HepG2 (cell line): ENCODE measurements at regions not wholly inside any gene's neighbourhood (a gene's known extent, or its start where the extent isn't known, plus 50 kb on each side); places are given as distances from the start of the nearest gene placed in this dataset.

ENCODE experiments used
- ATAC-seq: fragments of 200-7000 bp; cut with Tn5 transposase; 3 replicates; pipeline ENCODE4 v1.9.1; 2020; ENCODE audit warnings: mild to moderate bottlenecking, moderate library complexity
- BruUV-seq: library from RNA; stranded (reverse); fragments of 400-500 nt; replicated peaks from 2 replicates; lab custom pipeline; 2021; lab: Mats Ljungman, UMichigan
- CTCF ChIA-PET: fragments of 300-600 bp; formaldehyde crosslinking; extraction: SDS; loops from one replicate; lab custom pipeline; 2021; ENCODE audit warnings: low total read pairs, inconsistent platforms, low intra/inter-chr PET ratio; lab: Yijun Ruan, JAX
- POLR2A ChIA-PET: fragments of 350-600 bp; sonication (Branson Sonifier 250); formaldehyde crosslinking; loops from one replicate; lab custom pipeline; 2020; ENCODE audit warnings: antibody characterized with exemption, inconsistent platforms; lab: Yijun Ruan, JAX
- DNase-seq: peaks from one replicate; pipeline ENCODE4 v3.0.0-alpha.2; 2015; ENCODE audit warnings: low spot score
- FAIRE-seq: peaks from 3 replicates; lab custom pipeline; 2011; peaks lifted over from hg19 to GRCh38; lab: Jason Lieb, UNC
- H2AFZ ChIP-seq: one replicate; pipeline ENCODE4 v1.6.1; 2011; ENCODE audit warnings: low read length, inconsistent platforms
- H3K27ac ChIP-seq: fragments of 300-600 bp; 3 replicates; pipeline ENCODE4 v1.8.0; 2011; ENCODE audit warnings: mixed run types, mild to moderate bottlenecking, mixed read lengths, low read length, inconsistent platforms; ENCODE audit not compliant: insufficient read depth; ENCODE audit errors: extremely low read length
- H3K27me3 ChIP-seq, 2 experiments: fragments of 200-600 bp in 1 of 2; 2 replicates in 1 of 2; 3 replicates in 1 of 2; pipeline versions ENCODE4 v1.6.0 to v1.8.0; 2011; ENCODE audit warnings: low read length in 2 of 2, mild to moderate bottlenecking in 2 of 2, moderate library complexity in 2 of 2, inconsistent platforms in 1 of 2; ENCODE audit not compliant: insufficient read depth in 2 of 2, control insufficient read depth in 1 of 2
- H3K36me3 ChIP-seq, 2 experiments: fragments of 200-600 bp in 1 of 2; replicated peaks in 1 of 2; 2 replicates in 1 of 2; 3 replicates in 1 of 2; pipeline versions ENCODE4 v1.5.1 to v1.8.0; 2011; ENCODE audit warnings: low read length in 2 of 2, inconsistent platforms in 1 of 2; ENCODE audit not compliant: insufficient read depth in 2 of 2, control insufficient read depth in 1 of 2
- H3K4me1 ChIP-seq: 2 replicates; pipeline ENCODE4 v1.5.1; 2012; ENCODE audit warnings: low read length, inconsistent platforms; ENCODE audit not compliant: insufficient read depth
- H3K4me2 ChIP-seq: 2 replicates; pipeline ENCODE4 v1.6.0; 2011; ENCODE audit warnings: low read depth, low read length, inconsistent platforms
- H3K4me3 ChIP-seq, 3 experiments: fragments of 200-600 bp in 1 of 3; sonication (generic), shearing (Covaris generic) in 1 of 3; replicated peaks in 1 of 3; 2 replicates each; pipeline ENCODE4 v1.5.1; 2011 to 2016; ENCODE audit warnings: low read length in 3 of 3, inconsistent platforms in 2 of 3, low read depth in 2 of 3, mild to moderate bottlenecking in 2 of 3, control low read depth in 1 of 3, mixed read lengths in 1 of 3; ENCODE audit not compliant: insufficient read depth in 1 of 3
- H3K79me2 ChIP-seq: one replicate; pipeline ENCODE4 v1.6.1; 2011; ENCODE audit warnings: low read length, inconsistent platforms; ENCODE audit not compliant: insufficient read depth
- H3K9ac ChIP-seq: 2 replicates; pipeline ENCODE4 v1.6.0; 2011; ENCODE audit warnings: mild to moderate bottlenecking, low read depth, low read length, inconsistent platforms; ENCODE audit not compliant: insufficient read depth
- H3K9me3 ChIP-seq: 2 replicates; pipeline ENCODE4 v1.5.1; 2012; ENCODE audit warnings: mild to moderate bottlenecking, low read length
- H4K20me1 ChIP-seq: 2 replicates; pipeline ENCODE4 v1.6.0; 2011; ENCODE audit warnings: inconsistent platforms, mild to moderate bottlenecking, low read length, moderate library complexity; ENCODE audit not compliant: insufficient read depth
- CBX1 ChIP-seq: IDR thresholded peaks from one replicate; pipeline ENCODE4 v1.6.1; 2016; ENCODE audit warnings: antibody characterized with exemption, low read depth
- ELF3 ChIP-seq: IDR thresholded peaks from 2 replicates; pipeline ENCODE4 v1.6.1; 2016; ENCODE audit warnings: missing genetic modification reagents, missing compliant biosample characterization
- FOSL1 ChIP-seq: sonication (generic); formaldehyde crosslinking; IDR thresholded peaks from 2 replicates; pipeline ENCODE4 v1.9.0; 2021; ENCODE audit warnings: missing genetic modification reagents, borderline replicate concordance
- MED1 ChIP-seq: sonication (generic); formaldehyde crosslinking; IDR thresholded peaks from 2 replicates; pipeline ENCODE4 v1.4.0; 2020; ENCODE audit warnings: missing genetic modification reagents
- PCBP1 ChIP-seq: fragments of 200-400 bp; formaldehyde crosslinking; IDR thresholded peaks from 2 replicates; pipeline ENCODE4 v1.6.1; 2017; ENCODE audit warnings: mild to moderate bottlenecking, low read depth, low read length, borderline replicate concordance
- PHF5A ChIP-seq: IDR thresholded peaks from one replicate; pipeline ENCODE4 v1.6.1; 2018; ENCODE audit warnings: low read depth, missing genetic modification reagents; ENCODE audit not compliant: unreplicated experiment
- SNAI1 ChIP-seq: sonication (generic); formaldehyde crosslinking; IDR thresholded peaks from 2 replicates; pipeline ENCODE4 v1.5.0; 2020; ENCODE audit warnings: mild to moderate bottlenecking, missing genetic modification reagents, borderline replicate concordance
- TRIM22 ChIP-seq: fragments of 450-650 bp; IDR thresholded peaks from 2 replicates; pipeline ENCODE4 v1.6.1; 2017
- ZBTB46 ChIP-seq: sonication (generic); formaldehyde crosslinking; IDR thresholded peaks from 2 replicates; pipeline ENCODE4 v1.4.0; 2020; ENCODE audit warnings: mild to moderate bottlenecking, missing genetic modification reagents, borderline replicate concordance
- ZNF12 ChIP-seq: sonication (generic); formaldehyde crosslinking; IDR thresholded peaks from 2 replicates; pipeline ENCODE4 v1.5.0; 2020; ENCODE audit warnings: missing genetic modification reagents
- ZNF282 ChIP-seq: fragments of 450-650 bp; IDR thresholded peaks from 2 replicates; pipeline ENCODE4 v1.6.1; 2018; ENCODE audit not compliant: partially characterized antibody
- ZNF460 ChIP-seq: sonication (generic); formaldehyde crosslinking; IDR thresholded peaks from 2 replicates; pipeline ENCODE4 v1.5.1; 2020; ENCODE audit warnings: missing genetic modification reagents, mild to moderate bottlenecking, borderline replicate concordance
- ZNF543 ChIP-seq: sonication (generic); formaldehyde crosslinking; IDR thresholded peaks from 2 replicates; pipeline ENCODE4 v1.4.0; 2020; ENCODE audit warnings: mild to moderate bottlenecking, missing genetic modification reagents
- ZNF558 ChIP-seq: sonication (generic); formaldehyde crosslinking; IDR thresholded peaks from 2 replicates; pipeline ENCODE4 v1.9.0; 2022; ENCODE audit warnings: mild to moderate bottlenecking, missing genetic modification reagents, borderline replicate concordance
- ZNF678 ChIP-seq: sonication (generic); formaldehyde crosslinking; IDR thresholded peaks from 2 replicates; pipeline ENCODE4 v1.4.0; 2020; ENCODE audit warnings: mild to moderate bottlenecking, missing genetic modification reagents
- WGBS: methylation state at CpG from one replicate; pipeline ENCODE4 v1.1.6; 2017; ENCODE audit warnings: low lambda C conversion rate; 5-methylcytosine and 5-hydroxymethylcytosine counted together
- in situ Hi-C: cut with HindIII; loops from 2 replicates; pipeline ENCODE4 v1.10.0; 2017; ENCODE audit warnings: low pct_unique_long_range_greater_than_20kb; ENCODE audit not compliant: extremely low pct_ligation_motif_present
- intact Hi-C: fragments of 100-400 bp; cut with micrococcal nuclease; formaldehyde crosslinking; loops from one replicate; pipeline ENCODE4 v1.10.0; 2022; ENCODE audit not compliant: unreplicated experiment
- TF ChIP-seq, protein P1 (sequence below): IDR thresholded peaks from 2 replicates; pipeline ENCODE4 v1.6.1; 2016; ENCODE audit warnings: missing biosample characterization, missing genetic modification reagents, low read depth
- TF ChIP-seq, protein P2 (sequence below): sonication (generic); formaldehyde crosslinking; IDR thresholded peaks from 2 replicates; pipeline ENCODE4 v1.4.0; 2020; ENCODE audit warnings: mild to moderate bottlenecking, missing genetic modification reagents

DNA sequence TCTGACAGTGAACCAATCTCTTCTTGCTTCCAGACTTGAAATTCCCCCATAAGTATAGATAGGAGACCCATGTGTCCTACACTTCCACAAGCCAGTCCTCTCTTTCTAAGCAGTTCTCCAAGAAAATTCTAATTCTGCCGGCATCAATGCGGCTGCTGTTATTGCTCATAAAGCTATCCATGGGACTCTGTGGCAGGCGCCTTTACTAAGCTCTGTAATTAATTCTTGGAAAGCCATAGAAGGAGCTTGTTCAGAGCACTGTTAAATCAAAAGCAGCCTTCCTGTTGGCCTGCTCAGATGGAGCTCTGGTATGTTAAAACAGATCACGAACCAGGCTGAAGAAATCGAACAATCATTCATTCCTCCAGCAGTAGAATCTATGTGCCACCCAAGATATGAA lies 244.3 kb upstream of the NFE2L3 start:
- BruUV-seq = no TSS peak
- intact Hi-C loops = no loop called here
- 30% methylated on average over 5 of the region's 5 CpGs for WGBS
- no peak for TF ChIP-seq PCBP1
- no peak for TF ChIP-seq ELF3 (CRISPR knock-in tag)
- TF ChIP-seq ZNF558 = no peak
- no peak for TF ChIP-seq SNAI1
- TF ChIP-seq ZNF460 (CRISPR knock-in tag) = no peak
- no peak for TF ChIP-seq ZBTB46 (CRISPR knock-in tag)
- TF ChIP-seq CBX1 = no peak
- TF ChIP-seq, protein P1, sequence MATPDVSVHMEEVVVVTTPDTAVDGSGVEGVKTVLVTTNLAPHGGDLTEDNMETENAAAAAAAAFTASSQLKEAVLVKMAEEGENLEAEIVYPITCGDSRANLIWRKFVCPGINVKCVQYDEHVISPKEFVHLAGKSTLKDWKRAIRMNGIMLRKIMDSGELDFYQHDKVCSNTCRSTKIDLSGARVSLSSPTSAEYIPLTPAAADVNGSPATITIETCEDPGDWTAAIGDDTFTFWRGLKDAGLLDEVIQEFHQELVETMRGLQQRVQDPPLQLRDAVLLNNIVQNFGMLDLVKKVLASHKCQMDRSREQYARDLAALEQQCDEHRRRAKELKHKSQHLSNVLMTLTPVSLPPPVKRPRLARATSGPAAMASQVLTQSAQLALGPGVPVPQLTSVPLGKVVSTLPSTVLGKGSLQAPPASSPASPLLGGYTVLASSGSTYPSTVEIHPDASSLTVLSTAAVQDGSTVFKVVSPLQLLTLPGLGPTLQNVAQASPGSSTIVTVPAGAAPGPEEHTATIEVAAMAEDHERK = no peak
- TF ChIP-seq MED1 (CRISPR knock-in tag) = no peak
- TF ChIP-seq TRIM22 = no peak
- no peak for TF ChIP-seq ZNF543 (CRISPR knock-in tag)
- no peak for TF ChIP-seq ZNF12 (CRISPR knock-in tag)
- TF ChIP-seq, protein P2, sequence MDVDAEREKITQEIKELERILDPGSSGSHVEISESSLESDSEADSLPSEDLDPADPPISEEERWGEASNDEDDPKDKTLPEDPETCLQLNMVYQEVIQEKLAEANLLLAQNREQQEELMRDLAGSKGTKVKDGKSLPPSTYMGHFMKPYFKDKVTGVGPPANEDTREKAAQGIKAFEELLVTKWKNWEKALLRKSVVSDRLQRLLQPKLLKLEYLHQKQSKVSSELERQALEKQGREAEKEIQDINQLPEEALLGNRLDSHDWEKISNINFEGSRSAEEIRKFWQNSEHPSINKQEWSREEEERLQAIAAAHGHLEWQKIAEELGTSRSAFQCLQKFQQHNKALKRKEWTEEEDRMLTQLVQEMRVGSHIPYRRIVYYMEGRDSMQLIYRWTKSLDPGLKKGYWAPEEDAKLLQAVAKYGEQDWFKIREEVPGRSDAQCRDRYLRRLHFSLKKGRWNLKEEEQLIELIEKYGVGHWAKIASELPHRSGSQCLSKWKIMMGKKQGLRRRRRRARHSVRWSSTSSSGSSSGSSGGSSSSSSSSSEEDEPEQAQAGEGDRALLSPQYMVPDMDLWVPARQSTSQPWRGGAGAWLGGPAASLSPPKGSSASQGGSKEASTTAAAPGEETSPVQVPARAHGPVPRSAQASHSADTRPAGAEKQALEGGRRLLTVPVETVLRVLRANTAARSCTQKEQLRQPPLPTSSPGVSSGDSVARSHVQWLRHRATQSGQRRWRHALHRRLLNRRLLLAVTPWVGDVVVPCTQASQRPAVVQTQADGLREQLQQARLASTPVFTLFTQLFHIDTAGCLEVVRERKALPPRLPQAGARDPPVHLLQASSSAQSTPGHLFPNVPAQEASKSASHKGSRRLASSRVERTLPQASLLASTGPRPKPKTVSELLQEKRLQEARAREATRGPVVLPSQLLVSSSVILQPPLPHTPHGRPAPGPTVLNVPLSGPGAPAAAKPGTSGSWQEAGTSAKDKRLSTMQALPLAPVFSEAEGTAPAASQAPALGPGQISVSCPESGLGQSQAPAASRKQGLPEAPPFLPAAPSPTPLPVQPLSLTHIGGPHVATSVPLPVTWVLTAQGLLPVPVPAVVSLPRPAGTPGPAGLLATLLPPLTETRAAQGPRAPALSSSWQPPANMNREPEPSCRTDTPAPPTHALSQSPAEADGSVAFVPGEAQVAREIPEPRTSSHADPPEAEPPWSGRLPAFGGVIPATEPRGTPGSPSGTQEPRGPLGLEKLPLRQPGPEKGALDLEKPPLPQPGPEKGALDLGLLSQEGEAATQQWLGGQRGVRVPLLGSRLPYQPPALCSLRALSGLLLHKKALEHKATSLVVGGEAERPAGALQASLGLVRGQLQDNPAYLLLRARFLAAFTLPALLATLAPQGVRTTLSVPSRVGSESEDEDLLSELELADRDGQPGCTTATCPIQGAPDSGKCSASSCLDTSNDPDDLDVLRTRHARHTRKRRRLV = no peak
- no peak for TF ChIP-seq FOSL1 (CRISPR knock-in tag)
- TF ChIP-seq ZNF282 = no peak
- TF ChIP-seq ZNF678 = no peak
- no peak for TF ChIP-seq PHF5A (CRISPR knock-in tag)

More for the DNA sequence above, 244.3 kb upstream of the NFE2L3 start:
- no peaks in the 10 kb centered on the region for H3K9me3 ChIP-seq
- in situ Hi-C loops = no loop called here
- H3K4me2 ChIP-seq = no peak overlapping the region
- no peaks in the 10 kb centered on the region for H4K20me1 ChIP-seq
- DNase-seq (no peak), ATAC-seq (no peak), FAIRE-seq (no peak)
- no peak overlapping the region for H3K27ac ChIP-seq
- no peak overlapping the region for H3K4me3 ChIP-seq
- no peaks in the 10 kb centered on the region for H3K36me3 ChIP-seq
- no peaks in the 10 kb centered on the region for H3K4me1 ChIP-seq
- peaks cover 0 to 10% of the 10 kb centered on the region in 2 experiments; a peak in 2 of 5 replicates for H3K27me3 ChIP-seq
- POLR2A ChIA-PET = no interaction called here
- no peaks in the 10 kb centered on the region for H3K79me2 ChIP-seq
- CTCF ChIA-PET = no interaction called here
- H3K9ac ChIP-seq = no peak overlapping the region
- H2AFZ ChIP-seq = no peak overlapping the region
